Ishikawa (cell line): ENCODE measurements at regions not wholly inside any gene's neighbourhood (a gene's known extent, or its start where the extent isn't known, plus 50 kb on each side); places are given as distances from the start of the nearest gene placed in this dataset.

Source experiments
- EP300 ChIP-seq: IDR thresholded peaks from 2 replicates; pipeline ENCODE4 v1.6.1; 2012; ENCODE audit warnings: borderline replicate concordance
- RAD21 ChIP-seq: IDR thresholded peaks from 2 replicates; pipeline ENCODE4 v1.6.1; 2012; ENCODE audit warnings: low read depth
- YY1 ChIP-seq: IDR thresholded peaks from 2 replicates; pipeline ENCODE4 v1.6.1; 2012; ENCODE audit warnings: low read depth

- TF ChIP-seq EP300 (no peak), RAD21 (no peak), YY1 (no peak)
Observed at GRCh38 chr12:46921048-46921763, 95.4 kb upstream of the SLC38A4 start.
